Ishikawa (cell line): ENCODE measurements at regions not wholly inside any gene's neighbourhood (a gene's known extent, or its start where the extent isn't known, plus 50 kb on each side); places are given as distances from the start of the nearest gene placed in this dataset.

Source experiments
- CEBPB ChIP-seq: IDR thresholded peaks from 2 replicates; pipeline ENCODE4 v1.6.1; 2012
- RAD21 ChIP-seq: IDR thresholded peaks from 2 replicates; pipeline ENCODE4 v1.6.1; 2012; ENCODE audit warnings: low read depth
- TAF1 ChIP-seq: IDR thresholded peaks from 2 replicates; pipeline ENCODE4 v1.6.1; 2012; ENCODE audit warnings: low read depth, mild to moderate bottlenecking
- TCF12 ChIP-seq: IDR thresholded peaks from 2 replicates; pipeline ENCODE4 v1.6.1; 2012; ENCODE audit warnings: low read depth
- TF ChIP-seq, protein P1 (sequence below): IDR thresholded peaks from 2 replicates; pipeline ENCODE4 v1.6.1; 2012

DNA sequence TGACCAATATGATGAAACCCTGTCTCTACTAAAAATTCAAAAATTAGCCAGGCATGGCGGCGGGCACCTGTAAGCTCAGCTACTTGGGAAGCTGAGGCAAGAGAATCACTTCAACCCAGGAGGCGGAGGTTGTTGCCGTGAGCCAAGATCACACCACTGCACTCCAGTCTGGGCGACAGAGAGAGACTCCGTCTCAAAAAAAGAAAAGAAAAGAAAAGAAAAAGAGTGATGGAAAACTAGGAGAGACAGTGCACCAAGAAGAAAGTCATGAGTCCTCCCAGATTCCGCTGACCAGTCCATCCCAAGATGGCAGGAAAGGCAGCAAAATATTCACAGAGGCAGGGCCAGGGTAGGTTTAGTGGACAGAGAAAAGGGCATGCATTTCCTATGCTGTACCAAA, 226.9 kb downstream of the ASMT start:
- TF ChIP-seq CEBPB (no peak), TAF1 (no peak), TCF12 (no peak), RAD21 (no peak)
- TF ChIP-seq, protein P1, sequence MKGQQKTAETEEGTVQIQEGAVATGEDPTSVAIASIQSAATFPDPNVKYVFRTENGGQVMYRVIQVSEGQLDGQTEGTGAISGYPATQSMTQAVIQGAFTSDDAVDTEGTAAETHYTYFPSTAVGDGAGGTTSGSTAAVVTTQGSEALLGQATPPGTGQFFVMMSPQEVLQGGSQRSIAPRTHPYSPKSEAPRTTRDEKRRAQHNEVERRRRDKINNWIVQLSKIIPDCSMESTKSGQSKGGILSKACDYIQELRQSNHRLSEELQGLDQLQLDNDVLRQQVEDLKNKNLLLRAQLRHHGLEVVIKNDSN: no peak
